ENCODE measurements at regions not wholly inside any gene's neighbourhood (a gene's known extent, or its start where the extent isn't known, plus 50 kb on each side); places are given as distances from the start of the nearest gene placed in this dataset.

- TF ChIP-seq, protein P1, sequence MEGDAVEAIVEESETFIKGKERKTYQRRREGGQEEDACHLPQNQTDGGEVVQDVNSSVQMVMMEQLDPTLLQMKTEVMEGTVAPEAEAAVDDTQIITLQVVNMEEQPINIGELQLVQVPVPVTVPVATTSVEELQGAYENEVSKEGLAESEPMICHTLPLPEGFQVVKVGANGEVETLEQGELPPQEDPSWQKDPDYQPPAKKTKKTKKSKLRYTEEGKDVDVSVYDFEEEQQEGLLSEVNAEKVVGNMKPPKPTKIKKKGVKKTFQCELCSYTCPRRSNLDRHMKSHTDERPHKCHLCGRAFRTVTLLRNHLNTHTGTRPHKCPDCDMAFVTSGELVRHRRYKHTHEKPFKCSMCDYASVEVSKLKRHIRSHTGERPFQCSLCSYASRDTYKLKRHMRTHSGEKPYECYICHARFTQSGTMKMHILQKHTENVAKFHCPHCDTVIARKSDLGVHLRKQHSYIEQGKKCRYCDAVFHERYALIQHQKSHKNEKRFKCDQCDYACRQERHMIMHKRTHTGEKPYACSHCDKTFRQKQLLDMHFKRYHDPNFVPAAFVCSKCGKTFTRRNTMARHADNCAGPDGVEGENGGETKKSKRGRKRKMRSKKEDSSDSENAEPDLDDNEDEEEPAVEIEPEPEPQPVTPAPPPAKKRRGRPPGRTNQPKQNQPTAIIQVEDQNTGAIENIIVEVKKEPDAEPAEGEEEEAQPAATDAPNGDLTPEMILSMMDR (IDR thresholded peaks at IDR 0.05) = no peak
- TF ChIP-seq POLR2AphosphoS5 (IDR thresholded peaks at IDR 0.05; ENCODE audit: low read depth, low read length) (no peak), TCF7L2 (IDR thresholded peaks at IDR 0.05; ENCODE audit: low read depth, low read length) (no peak), SIN3A (IDR thresholded peaks at IDR 0.05; ENCODE audit: borderline replicate concordance, insufficient read depth, low read depth, low read length) (no peak)
- TF ChIP-seq, protein P2, sequence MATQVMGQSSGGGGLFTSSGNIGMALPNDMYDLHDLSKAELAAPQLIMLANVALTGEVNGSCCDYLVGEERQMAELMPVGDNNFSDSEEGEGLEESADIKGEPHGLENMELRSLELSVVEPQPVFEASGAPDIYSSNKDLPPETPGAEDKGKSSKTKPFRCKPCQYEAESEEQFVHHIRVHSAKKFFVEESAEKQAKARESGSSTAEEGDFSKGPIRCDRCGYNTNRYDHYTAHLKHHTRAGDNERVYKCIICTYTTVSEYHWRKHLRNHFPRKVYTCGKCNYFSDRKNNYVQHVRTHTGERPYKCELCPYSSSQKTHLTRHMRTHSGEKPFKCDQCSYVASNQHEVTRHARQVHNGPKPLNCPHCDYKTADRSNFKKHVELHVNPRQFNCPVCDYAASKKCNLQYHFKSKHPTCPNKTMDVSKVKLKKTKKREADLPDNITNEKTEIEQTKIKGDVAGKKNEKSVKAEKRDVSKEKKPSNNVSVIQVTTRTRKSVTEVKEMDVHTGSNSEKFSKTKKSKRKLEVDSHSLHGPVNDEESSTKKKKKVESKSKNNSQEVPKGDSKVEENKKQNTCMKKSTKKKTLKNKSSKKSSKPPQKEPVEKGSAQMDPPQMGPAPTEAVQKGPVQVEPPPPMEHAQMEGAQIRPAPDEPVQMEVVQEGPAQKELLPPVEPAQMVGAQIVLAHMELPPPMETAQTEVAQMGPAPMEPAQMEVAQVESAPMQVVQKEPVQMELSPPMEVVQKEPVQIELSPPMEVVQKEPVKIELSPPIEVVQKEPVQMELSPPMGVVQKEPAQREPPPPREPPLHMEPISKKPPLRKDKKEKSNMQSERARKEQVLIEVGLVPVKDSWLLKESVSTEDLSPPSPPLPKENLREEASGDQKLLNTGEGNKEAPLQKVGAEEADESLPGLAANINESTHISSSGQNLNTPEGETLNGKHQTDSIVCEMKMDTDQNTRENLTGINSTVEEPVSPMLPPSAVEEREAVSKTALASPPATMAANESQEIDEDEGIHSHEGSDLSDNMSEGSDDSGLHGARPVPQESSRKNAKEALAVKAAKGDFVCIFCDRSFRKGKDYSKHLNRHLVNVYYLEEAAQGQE (IDR thresholded peaks at IDR 0.05; ENCODE audit: insufficient read depth in 1 of 2, low read depth in 2 of 2, low read length in 1 of 2) = no peak
Measured at GRCh38 chr7:116425647-116426209, 73.8 kb upstream of the CAV2 start.
